ENCODE measurements at regions not wholly inside any gene's neighbourhood (a gene's known extent, or its start where the extent isn't known, plus 50 kb on each side); places are given as distances from the start of the nearest gene placed in this dataset.
"Not testable (repeated sequence)": the region's sequence is repeated elsewhere in the genome, so short reads cannot be mapped to it uniquely, and the experiment has no call there.

- no peak for DNase-seq (ENCODE audit: low read depth in 2 of 2)
These were observed 60.2 kb upstream of the ABHD2 start for GRCh38 chr15:89028036-89028435.

GRCh38 chr15:89030311-89030710 is 57.9 kb upstream of the ABHD2 start:
- no peak for DNase-seq (ENCODE audit: low read depth in 2 of 2)

- DNase-seq (ENCODE audit: low read depth in 2 of 2): not testable (repeated sequence)
These were observed 56.5 kb upstream of the ABHD2 start for GRCh38 chr15:89031637-89032285.

GRCh38 chr15:89034305-89034704 is 54.0 kb upstream of the ABHD2 start:
- DNase-seq (ENCODE audit: low read depth in 2 of 2): no peak

GRCh38 chr15:89035150-89035549 is 53.1 kb upstream of the ABHD2 start:
- no peak for DNase-seq (ENCODE audit: low read depth in 2 of 2)

GRCh38 chr15:89035658-89036057 is 52.6 kb upstream of the ABHD2 start:
- DNase-seq (ENCODE audit: low read depth in 2 of 2): no peak

GRCh38 chr15:89038146-89038545 is 50.1 kb upstream of the ABHD2 start:
- no peak for DNase-seq (ENCODE audit: low read depth in 2 of 2)
